H1 (cell line): ENCODE measurements at regions not wholly inside any gene's neighbourhood (a gene's known extent, or its start where the extent isn't known, plus 50 kb on each side); places are given as distances from the start of the nearest gene placed in this dataset.

Experiments
- CTCF ChIA-PET: fragments of 300-600 bp; sonication (Branson Sonifier 250); formaldehyde crosslinking; loops from one replicate; lab custom pipeline; 2021; ENCODE audit not compliant: partially characterized antibody; lab: Charles Lee
- POLR2A ChIA-PET: fragments of 300-600 bp; sonication (Branson Sonifier 250); formaldehyde crosslinking; loops from one replicate; lab custom pipeline; 2021; ENCODE audit warnings: inconsistent platforms; ENCODE audit not compliant: partially characterized antibody; lab: Charles Lee
- DNase-seq, 2 experiments: peaks; one replicate each; pipeline versions ENCODE4 v3.0.0 to v3.0.0-alpha.2; 2010 to 2022; ENCODE audit warnings: low spot score in 2 of 2, low read depth in 1 of 2, mixed read lengths in 1 of 2
- FAIRE-seq: peaks from 2 replicates; lab custom pipeline; 2011; peaks lifted over from hg19 to GRCh38; lab: Jason Lieb, UNC
- H2AFZ ChIP-seq: 2 replicates; pipeline ENCODE4 v1.8.1; 2012; ENCODE audit warnings: low read length, inconsistent platforms
- H2AK5ac ChIP-seq: 2 replicates; pipeline ENCODE4 v1.6.1; 2013; ENCODE audit warnings: low read depth, low read length
- H2BK120ac ChIP-seq: replicated peaks from 2 replicates; pipeline ENCODE3; 2013; ENCODE audit warnings: low read depth, low read length, inconsistent platforms
- H2BK12ac ChIP-seq: 2 replicates; pipeline ENCODE4 v1.6.1; 2013; ENCODE audit warnings: low read depth, low read length
- H2BK15ac ChIP-seq: 2 replicates; pipeline ENCODE4 v1.6.1; 2013; ENCODE audit warnings: low read length
- H2BK20ac ChIP-seq: 2 replicates; pipeline ENCODE4 v1.6.1; 2013; ENCODE audit warnings: low read length
- H2BK5ac ChIP-seq: 2 replicates; pipeline ENCODE4 v1.6.1; 2013; ENCODE audit warnings: low read depth, low read length
- H3K14ac ChIP-seq: 2 replicates; pipeline ENCODE4 v1.6.1; 2013; ENCODE audit warnings: inconsistent platforms; ENCODE audit not compliant: insufficient read length
- H3K18ac ChIP-seq: 2 replicates; pipeline ENCODE4 v1.6.1; 2013; ENCODE audit warnings: low read length; ENCODE audit errors: extremely low read depth
- H3K23ac ChIP-seq: 2 replicates; pipeline ENCODE4 v1.6.1; 2013; ENCODE audit warnings: inconsistent platforms; ENCODE audit not compliant: insufficient read length
- H3K23me2 ChIP-seq: 2 replicates; pipeline ENCODE4 v1.6.1; 2013; ENCODE audit warnings: low read depth, low read length
- H3K27ac ChIP-seq: 2 replicates; pipeline ENCODE4 v1.6.1; 2011; ENCODE audit warnings: low read depth, low read length, inconsistent platforms
- H3K27me3 ChIP-seq, 4 experiments: replicated peaks in 1 of 4; 1 replicate in 1 of 4; 2 replicates in 3 of 4; pipeline versions ENCODE4 v1.6.1 to v1.8.1; 2011 to 2013; ENCODE audit warnings: low read length in 3 of 4, mild to moderate bottlenecking in 3 of 4, inconsistent platforms in 2 of 4, mixed read lengths in 2 of 4, moderate library complexity in 1 of 4; ENCODE audit not compliant: control insufficient read depth in 3 of 4, insufficient read depth in 3 of 4; ENCODE audit errors: extremely low read depth in 1 of 4
- H3K36me3 ChIP-seq, 4 experiments: 2 replicates each; pipeline versions ENCODE4 v1.6.1 to v1.8.1; 2011 to 2013; ENCODE audit warnings: mild to moderate bottlenecking in 4 of 4, low read length in 3 of 4, moderate library complexity in 2 of 4, control low read depth in 1 of 4, inconsistent platforms in 1 of 4; ENCODE audit not compliant: insufficient read depth in 4 of 4, control insufficient read depth in 2 of 4
- H3K4ac ChIP-seq: replicated peaks from 2 replicates; pipeline ENCODE3; 2013; ENCODE audit warnings: low read length, low read depth, mixed read lengths, inconsistent platforms; ENCODE audit not compliant: insufficient read length
- H3K4me1 ChIP-seq, 4 experiments: replicated peaks in 1 of 4; 1 replicate in 1 of 4; 2 replicates in 3 of 4; pipeline versions ENCODE4 v1.6.1 to v1.8.1; 2011 to 2013; ENCODE audit warnings: low read length in 3 of 4, inconsistent platforms in 2 of 4, mixed read lengths in 1 of 4; ENCODE audit not compliant: insufficient read depth in 4 of 4, control insufficient read depth in 3 of 4
- H3K4me2 ChIP-seq, 2 experiments: 2 replicates each; pipeline versions ENCODE4 v1.6.1 to v1.8.1; 2011 to 2013; ENCODE audit warnings: low read depth in 2 of 2, low read length in 2 of 2, control low read depth in 1 of 2, inconsistent platforms in 1 of 2, mild to moderate bottlenecking in 1 of 2; ENCODE audit not compliant: insufficient read depth in 1 of 2
- H3K4me3 ChIP-seq, 4 experiments: fragments of 200-600, 300-600 bp in 1 of 4; sonication (generic), shearing (Covaris generic), sonication (Bioruptor Twin) in 1 of 4; 2 replicates each; pipeline versions ENCODE4 v1.5.1 to v1.8.1; 2011 to 2016; ENCODE audit warnings: low read length in 4 of 4, low read depth in 3 of 4, control low read depth in 2 of 4, inconsistent platforms in 2 of 4, mild to moderate bottlenecking in 2 of 4, mixed read lengths in 1 of 4, moderate library complexity in 1 of 4; ENCODE audit not compliant: insufficient read depth in 2 of 4; ENCODE audit errors: extremely low read depth in 1 of 4
- H3K56ac ChIP-seq: replicated peaks from 2 replicates; pipeline ENCODE3; 2013; ENCODE audit warnings: low read depth, mild to moderate bottlenecking, mixed read lengths, low read length, inconsistent platforms; ENCODE audit not compliant: insufficient read length
- H3K79me1 ChIP-seq: 2 replicates; pipeline ENCODE4 v1.6.1; 2013; ENCODE audit warnings: low read depth, low read length, control low read depth
- H3K79me2 ChIP-seq, 2 experiments: 2 replicates each; pipeline versions ENCODE4 v1.6.1 to v1.8.1; 2012 to 2013; ENCODE audit warnings: low read length in 2 of 2, mild to moderate bottlenecking in 2 of 2, inconsistent platforms in 1 of 2; ENCODE audit not compliant: insufficient read depth in 2 of 2, control insufficient read depth in 1 of 2
- H3K9ac ChIP-seq, 4 experiments: replicated peaks in 1 of 4; 1 replicate in 1 of 4; 2 replicates in 3 of 4; pipeline versions ENCODE4 v1.6.1 to v1.8.1; 2011 to 2013; ENCODE audit warnings: low read depth in 3 of 4, low read length in 3 of 4, control low read depth in 2 of 4, mild to moderate bottlenecking in 2 of 4, moderate library complexity in 2 of 4, inconsistent platforms in 1 of 4; ENCODE audit errors: extremely low read depth in 1 of 4
- H3K9me3 ChIP-seq, 2 experiments: 2 replicates each; pipeline versions ENCODE4 v1.6.1 to v1.8.1; 2012 to 2013; ENCODE audit warnings: mild to moderate bottlenecking in 2 of 2, moderate library complexity in 2 of 2, control low read depth in 1 of 2, inconsistent platforms in 1 of 2, low read depth in 1 of 2, low read length in 1 of 2, mixed read lengths in 1 of 2; ENCODE audit not compliant: insufficient read depth in 2 of 2
- H4K20me1 ChIP-seq, 2 experiments: replicated peaks in 1 of 2; 2 replicates each; pipeline versions ENCODE3 to v1.8.1; 2011 to 2013; ENCODE audit warnings: inconsistent platforms in 2 of 2, low read length in 2 of 2, mild to moderate bottlenecking in 1 of 2; ENCODE audit not compliant: insufficient read depth in 2 of 2, control insufficient read depth in 1 of 2
- H4K5ac ChIP-seq: 2 replicates; pipeline ENCODE4 v1.6.1; 2013; ENCODE audit warnings: low read length, low read depth, mixed read lengths, inconsistent platforms; ENCODE audit not compliant: insufficient read length
- H4K8ac ChIP-seq: 2 replicates; pipeline ENCODE4 v1.8.0; 2013; ENCODE audit warnings: mild to moderate bottlenecking, moderate library complexity, low read length, inconsistent platforms; ENCODE audit not compliant: insufficient read depth; ENCODE audit errors: extremely low read depth
- H4K91ac ChIP-seq: replicated peaks from 2 replicates; pipeline ENCODE3; 2013; ENCODE audit warnings: low read length, mixed read lengths, inconsistent platforms; ENCODE audit not compliant: insufficient read length
- GABPA ChIP-seq: IDR thresholded peaks from 2 replicates; pipeline ENCODE4 v1.6.1; 2011; ENCODE audit warnings: mild to moderate bottlenecking, low read length, moderate library complexity, borderline replicate concordance; ENCODE audit not compliant: insufficient read depth
- GTF2F1 ChIP-seq: IDR thresholded peaks from 2 replicates; pipeline ENCODE4 v1.6.1; 2012; ENCODE audit warnings: low read depth, low read length, improper control_type of control experiment, borderline replicate concordance
- HDAC2 ChIP-seq, 2 experiments: fragments of 300-600 bp in 1 of 2; sonication (generic) in 1 of 2; IDR thresholded peaks; 2 replicates each; pipeline ENCODE4 v1.6.1; 2011 to 2012; ENCODE audit warnings: low read depth in 2 of 2, low read length in 2 of 2, mild to moderate bottlenecking in 2 of 2, moderate library complexity in 2 of 2, borderline replicate concordance in 1 of 2, inconsistent platforms in 1 of 2
- HDAC6 ChIP-seq: IDR thresholded peaks from one replicate; pipeline ENCODE4 v1.7.1; 2012; ENCODE audit warnings: low read depth, mild to moderate bottlenecking, inconsistent platforms, low read length, moderate library complexity
- NANOG ChIP-seq: IDR thresholded peaks from 2 replicates; pipeline ENCODE4 v1.6.1; 2011; ENCODE audit warnings: low read length, low read depth, mild to moderate bottlenecking, inconsistent platforms; ENCODE audit not compliant: insufficient read depth, poor library complexity, severe bottlenecking
- NRF1 ChIP-seq: IDR thresholded peaks from 2 replicates; pipeline ENCODE4 v1.6.1; 2011; ENCODE audit warnings: mild to moderate bottlenecking, low read depth, low read length, improper control_type of control experiment
- POLR2AphosphoS5 ChIP-seq: IDR thresholded peaks from 2 replicates; pipeline ENCODE4 v1.6.1; 2011; ENCODE audit warnings: low read depth, low read length
- RAD21 ChIP-seq, 2 experiments: IDR thresholded peaks in 1 of 2; conservative IDR thresholded peaks in 1 of 2; 2 replicates each; pipeline ENCODE4 v1.6.1; 2011; ENCODE audit warnings: low read depth in 2 of 2, low read length in 2 of 2, improper control_type of control experiment in 1 of 2, inconsistent platforms in 1 of 2, mild to moderate bottlenecking in 1 of 2, moderate library complexity in 1 of 2
- RXRA ChIP-seq: IDR thresholded peaks from 2 replicates; pipeline ENCODE4 v1.6.1; 2011; ENCODE audit warnings: low read depth, mild to moderate bottlenecking, low read length, moderate library complexity; ENCODE audit not compliant: insufficient read depth
- SUZ12 ChIP-seq: fragments of 200-600 bp; sonication (generic); IDR thresholded peaks from 2 replicates; pipeline ENCODE4 v1.6.1; 2012; ENCODE audit warnings: mild to moderate bottlenecking, inconsistent platforms, low read length, moderate library complexity, mixed read lengths
- TAF7 ChIP-seq: optimal IDR thresholded peaks from 2 replicates; pipeline ENCODE3; 2011; ENCODE audit warnings: low read depth, mild to moderate bottlenecking, inconsistent platforms, low read length, moderate library complexity, borderline replicate concordance
- ZNF274 ChIP-seq: IDR thresholded peaks from 2 replicates; pipeline ENCODE4 v1.7.0; 2012; ENCODE audit warnings: low read length, borderline replicate concordance; ENCODE audit errors: extremely low read depth
- WGBS, 2 experiments: shearing (Covaris generic) in 1 of 2; methylation state at CpG; one replicate each; pipeline versions ENCODE4 v1.1.6 to v1.1.7; 2013 to 2015; ENCODE audit warnings: low lambda C conversion rate in 2 of 2, mixed read lengths in 2 of 2, inconsistent platforms in 1 of 2, low coverage in 1 of 2, missing lambda C conversion rate in 1 of 2; ENCODE audit not compliant: insufficient replicate concordance in 2 of 2, insufficient coverage in 1 of 2, insufficient read length in 1 of 2; ENCODE audit errors: extremely low coverage in 1 of 2, missing lambda C conversion rate in 1 of 2; 5-methylcytosine and 5-hydroxymethylcytosine counted together
- TF ChIP-seq, protein P1 (sequence below): IDR thresholded peaks from 2 replicates; pipeline ENCODE4 v1.6.1; 2011; ENCODE audit warnings: low read length, improper control_type of control experiment

DNA sequence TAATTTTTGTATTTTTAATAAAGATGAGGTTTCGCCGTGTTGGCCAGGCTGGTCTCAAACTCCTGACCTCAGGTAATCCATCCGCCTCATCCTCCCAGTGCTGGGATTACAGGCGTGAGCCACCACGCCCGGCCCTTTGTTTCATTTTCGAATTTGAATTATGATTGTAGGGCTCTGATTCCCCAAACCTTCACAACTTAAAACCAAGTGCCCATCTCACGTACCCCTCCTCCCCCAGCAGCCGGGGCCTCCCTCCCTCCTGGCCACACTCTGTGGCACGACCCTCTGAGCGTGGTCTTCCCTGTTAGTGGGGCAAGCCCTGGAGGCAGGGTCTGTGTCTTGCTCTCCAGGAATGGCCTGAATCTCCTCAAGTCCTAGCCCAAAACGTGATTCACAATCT is 166.5 kb downstream of the ASB1 start:
- Histone ChIP-seq H3K23me2 (no peaks in the 10 kb centered on the region), H3K27me3 (no peaks in the 10 kb centered on the region), H4K91ac (no peak overlapping the region), H3K14ac (no peak overlapping the region), H3K4me1 (no peaks in the 10 kb centered on the region), H4K8ac (no peak overlapping the region), H4K20me1 (no peaks in the 10 kb centered on the region), H2BK20ac (no peak overlapping the region), H3K9ac (no peak overlapping the region), H3K23ac (no peak overlapping the region), H3K18ac (no peak overlapping the region), H2BK12ac (no peak overlapping the region), H3K36me3 (no peaks in the 10 kb centered on the region), H2BK15ac (no peak overlapping the region), H3K4me3 (no peak overlapping the region), H2BK120ac (no peak overlapping the region), H2AK5ac (no peak overlapping the region), H2AFZ (no peak overlapping the region), H3K27ac (no peak overlapping the region), H3K79me2 (no peaks in the 10 kb centered on the region), H2BK5ac (no peak overlapping the region), H3K56ac (no peak overlapping the region), H3K79me1 (no peaks in the 10 kb centered on the region), H3K4me2 (no peak overlapping the region), H3K4ac (no peak overlapping the region), H4K5ac (no peak overlapping the region), H3K9me3 (no peaks in the 10 kb centered on the region)
- no peak for FAIRE-seq
- 75% methylated on average over 9 of the region's 12 CpGs; no CpG with 5 or more reads in 1 of the 2 experiments for WGBS, 2 experiments
- ChIA-PET POLR2A (no interaction called here), CTCF (no interaction called here)
- no peak for DNase-seq
- TF ChIP-seq GABPA, result no peak
- no peak for TF ChIP-seq NANOG
- no peak for TF ChIP-seq HDAC6
- no peak for TF ChIP-seq RAD21 (IDR thresholded peaks at IDR 0.05 in 1 of 2, conservative IDR thresholded peaks at IDR 0.05 in 1 of 2; ENCODE audit: low read depth in 2 of 2, low read length in 2 of 2)
- TF ChIP-seq RXRA, result no peak
- no peak for TF ChIP-seq TAF7
- TF ChIP-seq ZNF274, result no peak
- TF ChIP-seq GTF2F1, result no peak
- no peak for TF ChIP-seq POLR2AphosphoS5
- TF ChIP-seq, protein P1, sequence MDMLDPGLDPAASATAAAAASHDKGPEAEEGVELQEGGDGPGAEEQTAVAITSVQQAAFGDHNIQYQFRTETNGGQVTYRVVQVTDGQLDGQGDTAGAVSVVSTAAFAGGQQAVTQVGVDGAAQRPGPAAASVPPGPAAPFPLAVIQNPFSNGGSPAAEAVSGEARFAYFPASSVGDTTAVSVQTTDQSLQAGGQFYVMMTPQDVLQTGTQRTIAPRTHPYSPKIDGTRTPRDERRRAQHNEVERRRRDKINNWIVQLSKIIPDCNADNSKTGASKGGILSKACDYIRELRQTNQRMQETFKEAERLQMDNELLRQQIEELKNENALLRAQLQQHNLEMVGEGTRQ, result no peak
- TF ChIP-seq HDAC2 (IDR thresholded peaks at IDR 0.05; ENCODE audit: borderline replicate concordance in 1 of 2, low read depth in 2 of 2, low read length in 2 of 2), result no peak
- TF ChIP-seq SUZ12, result no peak
- TF ChIP-seq NRF1, result no peak
